Trophoblast cell (in vitro differentiated cells and primary cell): ENCODE measurements at regions not wholly inside any gene's neighbourhood (a gene's known extent, or its start where the extent isn't known, plus 50 kb on each side); places are given as distances from the start of the nearest gene placed in this dataset.

Experiments
- DNase-seq, 2 donors: peaks; one replicate each; pipeline ENCODE4 v3.0.0-alpha.2; 2016
- H2AFZ ChIP-seq: 2 replicates; pipeline ENCODE4 v1.6.1; 2013; ENCODE audit warnings: low read length, moderate library complexity, mild to moderate bottlenecking; ENCODE audit not compliant: insufficient read depth, poor library complexity
- H2AK5ac ChIP-seq: 2 replicates; pipeline ENCODE4 v1.6.1; 2013; ENCODE audit warnings: mild to moderate bottlenecking, low read length
- H2BK120ac ChIP-seq: 2 replicates; pipeline ENCODE4 v1.6.1; 2013; ENCODE audit warnings: low read length, mild to moderate bottlenecking, moderate library complexity; ENCODE audit not compliant: insufficient read depth, poor library complexity
- H2BK12ac ChIP-seq: 2 replicates; pipeline ENCODE4 v1.6.1; 2013; ENCODE audit warnings: mild to moderate bottlenecking, low read length, moderate library complexity
- H2BK5ac ChIP-seq: 2 replicates; pipeline ENCODE4 v1.6.1; 2013; ENCODE audit warnings: low read length, low read depth, moderate library complexity, mild to moderate bottlenecking; ENCODE audit not compliant: poor library complexity
- H3K14ac ChIP-seq: 2 replicates; pipeline ENCODE4 v1.6.1; 2013; ENCODE audit warnings: mild to moderate bottlenecking, low read length
- H3K18ac ChIP-seq: 2 replicates; pipeline ENCODE4 v1.6.1; 2013; ENCODE audit warnings: mild to moderate bottlenecking, low read length
- H3K23ac ChIP-seq: 2 replicates; pipeline ENCODE4 v1.6.1; 2013; ENCODE audit warnings: low read length
- H3K27ac ChIP-seq: 2 replicates; pipeline ENCODE4 v1.5.1; 2013; ENCODE audit warnings: low read depth, mild to moderate bottlenecking, inconsistent platforms, low read length, moderate library complexity
- H3K27me3 ChIP-seq: 2 replicates; pipeline ENCODE4 v1.6.1; 2013; ENCODE audit warnings: inconsistent platforms, mild to moderate bottlenecking, low read length, moderate library complexity; ENCODE audit not compliant: insufficient read depth
- H3K36me3 ChIP-seq, 2 experiments: 1 replicate in 1 of 2; 2 replicates in 1 of 2; pipeline ENCODE4 v1.6.1; 2013; ENCODE audit warnings: low read length in 2 of 2, mild to moderate bottlenecking in 2 of 2, moderate library complexity in 1 of 2; ENCODE audit not compliant: insufficient read depth in 2 of 2, control insufficient read depth in 1 of 2
- H3K4ac ChIP-seq: 2 replicates; pipeline ENCODE4 v1.6.1; 2013; ENCODE audit warnings: low read depth, mild to moderate bottlenecking, low read length, moderate library complexity
- H3K4me1 ChIP-seq, 2 experiments: 1 replicate in 1 of 2; 2 replicates in 1 of 2; pipeline ENCODE4 v1.6.1; 2013; ENCODE audit warnings: low read length in 2 of 2, mild to moderate bottlenecking in 2 of 2, moderate library complexity in 1 of 2; ENCODE audit not compliant: insufficient read depth in 2 of 2, control insufficient read depth in 1 of 2
- H3K4me2 ChIP-seq: 2 replicates; pipeline ENCODE4 v1.6.1; 2013; ENCODE audit warnings: inconsistent platforms, mild to moderate bottlenecking, low read length, moderate library complexity
- H3K4me3 ChIP-seq: 2 replicates; pipeline ENCODE4 v1.5.1; 2013; ENCODE audit warnings: mild to moderate bottlenecking, low read depth, low read length, inconsistent platforms
- H3K79me1 ChIP-seq: one replicate; pipeline ENCODE4 v1.6.1; 2013; ENCODE audit warnings: low read length
- H3K79me2 ChIP-seq: 2 replicates; pipeline ENCODE4 v1.6.1; 2013; ENCODE audit warnings: low read length, mild to moderate bottlenecking; ENCODE audit not compliant: control insufficient read depth, insufficient read depth, poor library complexity
- H3K9ac ChIP-seq: 2 replicates; pipeline ENCODE4 v1.6.1; 2013; ENCODE audit warnings: mild to moderate bottlenecking, low read length
- H3K9me3 ChIP-seq: 2 replicates; pipeline ENCODE4 v1.6.1; 2013; ENCODE audit warnings: low read depth, mild to moderate bottlenecking, control low read depth, inconsistent platforms, low read length; ENCODE audit not compliant: insufficient read depth
- H4K12ac ChIP-seq: 2 replicates; pipeline ENCODE4 v1.6.1; 2013; ENCODE audit warnings: low read depth, mild to moderate bottlenecking, low read length, moderate library complexity
- H4K8ac ChIP-seq: 2 replicates; pipeline ENCODE4 v1.6.1; 2013; ENCODE audit warnings: low read depth, mild to moderate bottlenecking, low read length, moderate library complexity
- H4K91ac ChIP-seq: one replicate; pipeline ENCODE4 v1.6.1; 2013; ENCODE audit warnings: low read depth, mild to moderate bottlenecking, low read length, moderate library complexity
- WGBS: extraction: QIAGEN DNeasy Blood & Tissue Kit; methylation state at CpG from one replicate; pipeline ENCODE4 v1.1.7; 2013; ENCODE audit warnings: missing lambda C conversion rate; ENCODE audit not compliant: insufficient read length, insufficient coverage; ENCODE audit errors: extremely low coverage; 5-methylcytosine and 5-hydroxymethylcytosine counted together

GRCh38 chr21:14684071-14684470 lies 138.0 kb upstream of the SAMSN1 start:
- Histone ChIP-seq H3K4me1 (no peaks in the 10 kb centered on the region), H3K23ac (no peak overlapping the region), H4K91ac (no peak overlapping the region), H3K36me3 (no peaks in the 10 kb centered on the region), H2BK5ac (no peak overlapping the region), H3K9ac (no peak overlapping the region), H3K4me3 (no peak overlapping the region), H2AK5ac (no peak overlapping the region), H3K27me3 (no peaks in the 10 kb centered on the region), H3K79me2 (no peaks in the 10 kb centered on the region), H3K4me2 (no peak overlapping the region), H2AFZ (no peak overlapping the region), H3K18ac (no peak overlapping the region), H3K4ac (no peak overlapping the region), H3K9me3 (no peaks in the 10 kb centered on the region), H2BK12ac (peak overlapping the region; percentile 11), H3K79me1 (no peaks in the 10 kb centered on the region), H3K14ac (no peak overlapping the region), H4K8ac (no peak overlapping the region), H3K27ac (no peak overlapping the region), H2BK120ac (no peak overlapping the region), H4K12ac (no peak overlapping the region)
- DNase-seq, result no peak
- 100% methylated on average over 1 of the region's 4 CpGs for WGBS

DNA sequence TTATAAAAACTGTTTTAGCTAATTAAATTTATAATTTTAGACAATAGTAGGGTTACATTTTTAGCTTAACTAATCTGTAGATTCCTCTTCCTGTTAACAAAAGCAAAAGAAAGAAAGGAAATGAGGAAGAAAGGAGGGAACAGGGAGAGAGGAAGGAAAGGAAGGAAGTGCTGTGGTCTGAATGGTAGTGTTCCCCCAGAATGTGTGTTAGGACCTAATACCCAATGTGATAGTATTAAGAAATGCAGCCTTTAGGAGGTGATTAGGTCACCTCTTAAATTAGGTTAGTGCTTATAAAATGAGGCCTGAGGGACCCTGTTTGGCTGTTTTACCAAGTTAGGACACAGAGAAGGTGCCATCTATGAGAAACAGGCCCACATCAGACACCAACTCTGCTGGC lies 136.9 kb upstream of the SAMSN1 start:
- Histone ChIP-seq H3K27ac (no peak overlapping the region), H3K79me2 (no peaks in the 10 kb centered on the region), H3K23ac (no peak overlapping the region), H3K9ac (no peak overlapping the region), H3K27me3 (no peaks in the 10 kb centered on the region), H2AK5ac (no peak overlapping the region), H3K9me3 (no peaks in the 10 kb centered on the region), H4K12ac (no peak overlapping the region), H3K4me3 (no peak overlapping the region), H2BK12ac (no peak overlapping the region), H3K4me2 (no peak overlapping the region), H3K18ac (no peak overlapping the region), H2BK5ac (no peak overlapping the region), H2BK120ac (no peak overlapping the region), H4K8ac (no peak overlapping the region), H3K4ac (no peak overlapping the region), H4K91ac (no peak overlapping the region), H3K79me1 (no peaks in the 10 kb centered on the region), H3K36me3 (no peaks in the 10 kb centered on the region), H3K14ac (no peak overlapping the region), H2AFZ (no peak overlapping the region), H3K4me1 (no peaks in the 10 kb centered on the region)
- no peak for DNase-seq

DNA sequence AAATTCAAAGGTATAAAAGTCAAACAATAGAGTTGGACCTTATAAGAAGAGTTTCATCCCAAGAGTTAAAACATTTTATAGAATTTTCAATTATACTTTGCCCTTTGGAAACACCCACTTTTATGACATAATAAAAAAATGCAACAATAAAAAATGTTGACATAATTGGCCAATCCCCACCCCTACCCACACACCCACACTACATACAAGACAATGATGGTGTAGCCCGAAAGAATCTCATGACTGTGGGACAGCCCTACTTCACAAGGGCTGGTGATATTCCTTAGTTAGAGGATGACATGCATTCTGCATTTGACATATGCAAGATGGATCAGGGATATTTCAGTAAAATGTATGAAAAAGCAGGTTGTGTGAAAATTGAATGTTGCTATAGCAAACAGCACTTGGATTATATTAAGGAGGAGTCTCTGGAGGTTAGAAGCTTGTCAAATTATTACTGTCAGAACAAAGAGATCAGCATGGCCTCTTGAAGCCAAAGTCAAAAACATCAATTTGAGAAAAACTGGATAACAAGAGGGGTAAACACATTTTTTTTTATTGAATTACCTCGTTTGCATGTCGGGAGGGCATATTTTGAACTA lies 133.0 kb upstream of the SAMSN1 start:
- no peak overlapping the region for H4K8ac ChIP-seq
- H2BK12ac ChIP-seq, result no peak overlapping the region
- H3K27ac ChIP-seq, result no peak overlapping the region
- H2AK5ac ChIP-seq, result no peak overlapping the region
- H3K79me2 ChIP-seq, result no peaks in the 10 kb centered on the region
- H3K9me3 ChIP-seq, result no peaks in the 10 kb centered on the region
- H2AFZ ChIP-seq, result no peak overlapping the region
- H3K4me3 ChIP-seq, result no peak overlapping the region
- H4K12ac ChIP-seq, result no peak overlapping the region
- H3K4me2 ChIP-seq, result no peak overlapping the region
- H3K79me1 ChIP-seq, result no peaks in the 10 kb centered on the region
- DNase-seq, result no peak
- no peak overlapping the region for H2BK120ac ChIP-seq
- H3K4me1 ChIP-seq, result no peaks in the 10 kb centered on the region
- H3K14ac ChIP-seq, result no peak overlapping the region
- H3K23ac ChIP-seq, result no peak overlapping the region
- no peak overlapping the region for H3K9ac ChIP-seq
- no peak overlapping the region for H4K91ac ChIP-seq
- no peaks in the 10 kb centered on the region for H3K27me3 ChIP-seq
- H3K4ac ChIP-seq, result no peak overlapping the region
- WGBS, result no CpG with 5 or more reads among the region's 3 CpGs
- H3K18ac ChIP-seq, result no peak overlapping the region
- no peaks in the 10 kb centered on the region for H3K36me3 ChIP-seq
- H2BK5ac ChIP-seq, result no peak overlapping the region

- Histone ChIP-seq H2BK12ac (no peak overlapping the region), H3K9me3 (no peaks in the 10 kb centered on the region), H3K27ac (no peak overlapping the region), H4K91ac (no peak overlapping the region), H3K23ac (no peak overlapping the region), H3K14ac (no peak overlapping the region), H3K79me1 (no peaks in the 10 kb centered on the region), H3K4me3 (no peak overlapping the region), H2BK5ac (no peak overlapping the region), H3K9ac (no peak overlapping the region), H3K4ac (no peak overlapping the region), H4K12ac (no peak overlapping the region), H3K4me2 (no peak overlapping the region), H4K8ac (no peak overlapping the region), H2BK120ac (no peak overlapping the region), H3K4me1 (no peaks in the 10 kb centered on the region), H2AK5ac (no peak overlapping the region), H2AFZ (no peak overlapping the region), H3K36me3 (no peaks in the 10 kb centered on the region), H3K79me2 (no peaks in the 10 kb centered on the region), H3K27me3 (no peaks in the 10 kb centered on the region), H3K18ac (no peak overlapping the region)
- WGBS, result no CpG with 5 or more reads among the region's 9 CpGs
- DNase-seq, result no peak
Measured at GRCh38 chr21:14677639-14678179, 131.6 kb upstream of the SAMSN1 start.
